GM18870 (cell line): ENCODE measurements at regions not wholly inside any gene's neighbourhood (a gene's known extent, or its start where the extent isn't known, plus 50 kb on each side); places are given as distances from the start of the nearest gene placed in this dataset.
"Not testable (repeated sequence)": the region's sequence is repeated elsewhere in the genome, so short reads cannot be mapped to it uniquely, and the experiment has no call there.

Experiments used
- ATAC-seq: cut with Tn5 transposase; IDR thresholded peaks from one replicate; pipeline ENCODE4 v1.9.1; 2021; ENCODE audit warnings: moderate library complexity; ENCODE audit not compliant: unreplicated experiment

DNA sequence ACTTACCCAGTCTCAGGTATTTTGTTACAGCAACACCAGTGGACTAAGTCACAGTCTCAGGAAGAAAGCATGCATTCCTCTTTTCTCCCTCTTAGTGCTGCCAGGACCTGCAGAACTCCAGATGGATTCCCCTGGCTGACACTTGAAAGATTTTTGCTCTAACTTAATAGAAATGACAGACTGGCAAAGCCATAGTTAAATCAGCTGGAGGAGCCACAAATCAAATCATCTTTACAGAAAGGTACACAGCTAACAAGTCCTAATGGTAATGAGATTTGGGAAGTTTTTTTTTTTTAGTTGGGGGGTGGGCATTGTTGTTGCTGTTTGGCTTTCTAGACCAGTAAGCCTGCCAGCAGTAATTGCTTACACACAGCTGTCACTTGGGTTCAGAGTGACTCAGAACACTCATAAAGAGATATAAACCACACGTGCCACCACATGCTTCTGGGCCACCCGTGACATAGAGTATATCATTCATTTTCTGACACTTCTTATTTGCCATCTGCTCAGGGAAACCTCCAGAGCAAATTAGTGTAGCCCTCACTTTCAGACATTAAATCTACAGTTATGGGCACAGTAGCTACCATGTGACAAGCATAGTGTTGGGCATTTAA lies 72.4 kb downstream of the FH start:
- no peak for ATAC-seq

DNA sequence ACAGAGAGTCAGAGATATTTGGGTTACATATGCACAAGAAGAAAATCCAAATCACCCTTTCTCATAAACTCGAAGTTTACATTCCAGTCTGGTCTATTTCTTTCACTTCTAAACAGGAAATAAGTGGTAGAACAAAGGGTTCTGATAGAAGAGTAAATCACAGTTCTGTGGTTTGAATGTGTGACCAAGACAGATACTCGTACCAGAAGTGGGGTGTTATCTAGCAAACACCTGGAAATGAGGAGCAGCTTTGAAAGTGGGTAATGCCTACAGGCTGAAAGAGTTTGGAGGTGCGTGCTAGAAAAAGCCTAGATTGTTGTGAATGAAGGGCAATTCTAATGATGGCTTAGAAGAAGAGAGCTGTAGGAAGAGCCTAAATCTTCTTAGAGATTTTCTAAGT lies 74.7 kb downstream of the FH start:
- no peak for ATAC-seq

DNA sequence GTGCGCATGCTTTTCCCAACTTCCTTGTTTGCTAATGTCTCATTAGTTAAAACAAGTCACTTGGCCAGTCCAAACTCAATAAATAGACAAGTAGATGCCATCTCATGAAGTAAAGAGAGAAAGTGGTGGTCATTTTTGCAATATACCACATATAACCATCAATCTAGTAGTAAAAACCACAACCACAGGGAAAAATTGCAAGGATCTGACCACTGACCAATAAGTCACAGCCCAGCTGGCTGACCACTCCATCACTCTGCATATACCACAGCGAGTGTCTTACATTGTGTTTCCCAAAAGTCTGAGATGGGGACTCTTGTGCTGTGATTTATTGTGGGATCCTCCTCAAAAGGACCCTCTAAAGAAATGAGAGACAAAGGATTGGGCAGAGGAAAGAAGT lies 76.0 kb downstream of the FH start:
- ATAC-seq = no peak

DNA sequence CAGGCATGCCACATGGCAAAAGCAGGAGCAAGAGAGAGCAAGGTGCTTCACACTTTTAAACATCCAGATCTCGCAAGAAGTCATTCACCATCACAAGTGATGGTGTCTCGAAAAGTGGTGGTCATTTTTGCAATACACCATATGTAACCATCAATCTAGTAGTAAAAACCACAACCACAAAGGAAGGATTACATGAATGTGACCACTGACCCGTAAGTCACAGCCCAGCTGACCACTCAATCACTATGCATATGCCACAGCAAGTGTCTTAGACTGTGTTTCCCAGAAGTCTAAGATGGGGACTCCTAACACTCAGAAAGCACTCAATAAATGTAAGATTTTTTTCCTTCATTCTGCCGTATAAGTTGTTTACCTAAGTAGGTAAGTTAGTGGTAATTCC lies 76.9 kb downstream of the FH start:
- no peak for ATAC-seq

DNA sequence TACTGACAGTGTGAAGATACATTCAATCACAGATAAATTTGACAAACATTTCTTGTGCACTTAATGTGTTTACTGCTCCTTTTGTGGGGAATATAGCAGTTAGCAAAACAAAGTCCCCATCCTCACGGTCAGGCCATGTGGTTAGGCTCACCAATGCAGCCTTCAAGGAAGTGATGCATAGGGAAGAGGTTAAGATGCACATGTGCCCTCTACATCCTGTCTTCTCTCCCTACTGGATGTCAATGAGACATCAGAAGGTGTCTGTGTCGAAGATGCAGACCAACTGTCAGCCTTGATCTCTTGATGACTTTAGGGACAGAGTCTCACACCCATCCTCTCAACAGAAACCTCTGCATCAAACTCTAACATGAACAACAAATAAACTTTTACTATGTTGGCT lies 78.7 kb downstream of the FH start:
- no peak for ATAC-seq

DNA sequence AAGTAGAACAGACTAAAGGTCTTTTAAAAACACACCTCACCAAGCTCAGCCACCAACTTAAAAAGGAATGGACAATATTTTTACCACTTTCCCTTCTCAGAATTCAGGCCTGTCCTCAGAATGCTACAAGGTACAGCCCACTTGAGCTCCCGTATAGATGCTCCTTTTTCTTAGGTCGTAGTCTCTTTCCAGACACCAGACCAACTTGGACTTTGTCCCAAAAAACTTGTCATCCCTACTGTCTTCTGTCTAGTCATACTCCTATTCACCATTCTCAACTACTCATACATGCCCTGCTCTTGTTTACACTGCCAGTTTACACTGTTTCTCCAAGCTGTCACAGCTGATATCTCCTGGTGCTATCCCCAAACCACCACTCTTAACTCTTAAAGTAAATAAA lies 80.9 kb downstream of the FH start:
- not testable (repeated sequence) for ATAC-seq

DNA sequence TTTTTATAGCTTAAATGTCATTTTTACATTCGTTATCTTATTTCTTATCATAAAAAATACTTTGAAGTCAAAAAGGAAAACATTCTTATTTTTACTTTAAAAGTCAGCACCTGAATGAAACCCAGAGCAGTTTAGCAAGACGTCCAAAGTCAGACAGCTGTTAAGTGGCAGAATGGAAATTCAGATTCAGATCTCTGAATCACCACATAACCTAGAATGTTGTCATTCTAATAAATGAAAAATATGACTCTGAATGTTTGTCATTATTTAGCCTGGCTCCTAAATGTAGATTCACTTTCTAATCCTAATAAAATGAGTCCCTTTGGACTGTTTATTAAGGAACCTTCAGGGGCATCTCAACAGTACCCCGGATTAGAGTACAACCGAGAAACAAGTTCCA lies 75.2 kb upstream of the RGS7 start:
- no peak for ATAC-seq

DNA sequence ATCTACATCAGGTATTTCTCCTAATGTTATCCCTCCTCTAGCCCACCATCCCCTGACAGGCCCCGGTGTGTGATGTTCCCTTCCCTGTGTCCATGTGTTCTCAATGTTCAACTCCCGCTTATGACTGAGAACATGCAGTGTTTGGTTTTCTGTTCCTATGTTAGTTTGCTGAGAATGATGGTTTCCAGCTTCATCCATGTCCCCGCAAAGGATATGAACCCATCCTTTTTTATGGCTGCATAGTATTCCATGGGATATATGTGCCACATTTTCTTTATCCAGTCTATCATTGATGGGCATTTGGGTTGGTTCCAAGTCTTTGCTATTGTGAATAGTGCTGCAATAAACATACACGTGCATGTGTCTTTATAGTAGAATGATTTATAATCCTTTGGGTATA lies 68.1 kb upstream of the RGS7 start:
- ATAC-seq = not testable (repeated sequence)

DNA sequence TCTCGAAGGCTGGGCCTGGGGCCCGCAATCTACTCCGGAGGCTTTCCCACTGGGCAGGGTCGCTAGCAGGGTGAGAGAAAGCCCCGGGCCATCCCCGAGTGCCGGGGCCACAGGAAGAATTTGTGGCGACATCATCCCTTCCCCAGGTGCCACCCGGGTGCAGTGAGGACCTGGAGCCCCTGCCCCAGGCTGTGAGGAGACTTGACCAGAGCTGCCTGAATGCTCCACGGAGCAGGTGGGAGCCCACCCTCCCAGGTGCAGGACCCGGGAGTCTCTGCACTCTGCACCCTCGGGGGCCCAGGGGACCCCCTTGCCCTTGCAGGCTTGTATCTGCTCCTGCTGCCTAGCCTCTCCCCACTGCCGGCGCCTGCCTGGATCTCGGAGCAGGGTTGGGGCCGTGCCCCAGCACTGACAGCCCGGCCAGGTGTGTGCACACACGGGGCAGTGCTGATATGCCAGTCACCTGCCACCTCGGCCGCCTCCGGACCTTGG lies 67.5 kb upstream of the RGS7 start:
- ATAC-seq = no peak

DNA sequence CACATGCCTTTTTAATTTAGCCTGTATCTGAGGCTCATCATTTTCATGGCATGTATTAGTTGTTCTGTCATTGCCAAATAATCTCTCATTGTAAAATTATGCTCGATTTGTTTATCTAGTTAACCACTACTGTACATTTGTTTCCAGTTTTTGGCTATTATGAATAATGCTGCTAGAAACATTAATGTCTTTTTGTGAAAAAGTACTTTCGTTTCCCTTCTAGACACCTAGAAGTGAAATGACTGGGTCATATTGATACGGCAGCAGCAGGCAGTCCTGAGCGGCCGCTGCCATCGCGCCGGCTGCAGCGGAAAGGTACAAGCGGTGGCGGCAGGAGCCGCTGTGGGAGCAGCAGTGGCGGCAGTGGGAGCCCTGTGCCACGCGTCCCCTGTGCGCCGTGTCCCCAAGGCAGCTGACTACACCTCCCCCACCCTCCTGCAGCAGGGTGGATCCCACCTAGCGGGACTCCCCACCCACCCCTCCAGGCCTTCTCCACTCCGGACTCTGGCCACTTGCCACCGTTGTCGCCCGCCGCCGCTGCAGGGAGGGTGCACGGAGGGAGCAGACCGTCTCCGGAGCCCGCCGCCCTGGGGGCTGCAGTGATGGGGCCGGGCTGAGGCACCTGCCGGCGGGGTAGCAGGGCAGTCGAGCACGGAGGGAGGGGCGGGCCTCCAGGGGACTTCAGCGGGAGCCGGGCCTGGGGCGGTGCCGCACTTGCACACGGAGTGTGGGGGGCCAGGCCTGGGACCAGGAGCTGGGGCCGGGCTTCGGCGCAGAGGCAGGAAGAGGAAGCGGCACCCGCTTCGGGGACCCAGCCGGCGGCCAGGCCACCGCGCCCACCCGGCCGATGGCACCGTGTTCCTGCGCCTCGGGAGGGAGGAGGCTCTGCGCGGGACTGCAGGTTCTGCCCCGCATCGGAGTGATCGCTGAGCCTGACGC lies 66.8 kb upstream of the RGS7 start:
- peak; percentile 91 for ATAC-seq

DNA sequence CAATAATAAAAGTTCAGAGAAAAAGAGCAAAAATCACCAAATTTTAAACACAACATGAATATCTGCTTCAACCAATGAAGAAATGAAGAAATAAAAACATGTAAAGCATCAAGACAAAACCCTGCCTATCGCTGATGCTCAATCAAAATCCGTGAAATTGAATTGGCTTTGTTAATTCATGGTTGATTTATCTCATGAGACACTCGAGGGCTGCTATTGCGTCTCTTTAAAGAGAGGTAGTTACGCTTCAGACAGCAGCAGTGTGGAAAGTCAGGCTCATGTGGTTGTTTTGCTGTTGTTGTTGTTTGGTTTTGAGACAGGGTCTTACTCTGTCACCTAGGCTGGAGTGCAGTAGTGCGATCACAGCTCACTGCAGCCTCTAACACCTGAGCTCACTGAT lies 65.5 kb upstream of the RGS7 start:
- ATAC-seq = no peak

DNA sequence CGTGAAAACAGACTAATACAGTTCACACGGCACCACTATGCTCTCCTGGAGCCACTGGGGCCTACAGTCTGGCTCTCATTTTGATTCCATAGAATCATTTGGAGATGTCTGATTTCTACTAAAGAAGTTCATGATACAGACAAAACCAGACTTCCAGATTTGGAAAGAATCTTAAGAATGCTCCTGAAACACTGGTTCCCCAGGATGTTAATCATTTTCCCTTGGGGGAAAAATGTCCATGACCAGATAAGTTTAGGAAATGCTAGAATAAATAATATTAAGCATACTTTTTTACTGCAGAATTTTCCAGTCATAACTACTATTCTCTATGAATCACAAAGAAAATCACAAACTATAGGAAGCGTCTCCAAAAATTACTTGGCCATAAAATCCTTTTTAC lies 63.0 kb upstream of the RGS7 start:
- no peak for ATAC-seq

DNA sequence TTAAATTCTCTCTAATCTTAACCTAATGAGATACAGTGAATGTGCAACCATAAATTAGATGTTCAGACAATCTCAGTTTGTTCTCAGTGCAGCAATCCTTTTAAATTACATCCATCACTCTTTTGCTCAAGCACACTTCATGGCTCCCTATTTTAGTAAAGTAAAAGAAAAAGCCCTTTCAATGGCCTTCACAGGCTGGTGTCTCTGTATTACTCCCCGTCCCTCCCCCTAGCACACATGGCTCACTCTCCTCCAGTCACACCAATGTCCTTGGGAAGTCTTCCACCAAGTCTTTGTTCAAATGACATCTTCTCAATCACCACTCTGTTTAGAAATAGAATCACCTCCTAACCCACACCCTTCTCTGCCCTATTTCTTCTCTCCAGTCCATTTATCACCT lies 60.3 kb upstream of the RGS7 start:
- ATAC-seq = no peak

DNA sequence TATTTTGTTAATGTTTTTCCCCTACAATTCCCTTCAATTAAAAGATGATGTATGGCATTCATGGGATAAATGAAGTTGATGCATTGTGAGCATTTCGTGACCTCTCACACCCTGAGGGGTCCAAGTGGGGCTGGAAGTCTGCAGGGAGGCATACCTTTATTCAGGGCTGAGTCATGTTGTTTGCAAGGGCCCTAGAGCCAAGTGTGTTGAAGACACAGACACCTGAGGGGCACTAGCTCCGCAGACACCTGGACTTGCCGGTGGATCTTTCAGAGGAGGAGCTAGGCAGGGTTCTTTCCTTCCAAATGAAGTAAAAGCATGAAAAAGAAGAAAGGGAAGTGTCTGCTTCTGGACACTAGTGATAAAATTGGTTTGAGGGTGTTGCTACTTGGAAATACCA lies 57.0 kb upstream of the RGS7 start:
- ATAC-seq = no peak

DNA sequence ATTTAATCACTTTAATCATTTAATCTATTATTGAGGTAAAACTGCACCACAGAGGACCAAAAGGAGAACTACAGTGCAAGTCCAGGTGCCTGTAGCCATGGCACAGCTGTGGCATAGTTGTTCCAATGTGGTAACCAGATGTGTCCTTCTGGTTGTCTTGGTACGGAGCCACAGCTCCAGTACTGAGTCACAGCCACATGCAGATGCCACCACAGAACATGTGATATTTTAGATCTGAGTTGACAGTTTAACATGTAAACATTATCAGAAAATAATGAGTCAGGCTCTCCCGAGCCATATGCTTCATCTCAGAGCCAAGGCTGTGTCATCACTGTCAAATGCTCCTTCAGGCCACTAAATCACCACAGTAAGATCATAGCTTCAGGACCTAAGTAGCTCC lies 56.4 kb upstream of the RGS7 start:
- ATAC-seq = peak; percentile 79

DNA sequence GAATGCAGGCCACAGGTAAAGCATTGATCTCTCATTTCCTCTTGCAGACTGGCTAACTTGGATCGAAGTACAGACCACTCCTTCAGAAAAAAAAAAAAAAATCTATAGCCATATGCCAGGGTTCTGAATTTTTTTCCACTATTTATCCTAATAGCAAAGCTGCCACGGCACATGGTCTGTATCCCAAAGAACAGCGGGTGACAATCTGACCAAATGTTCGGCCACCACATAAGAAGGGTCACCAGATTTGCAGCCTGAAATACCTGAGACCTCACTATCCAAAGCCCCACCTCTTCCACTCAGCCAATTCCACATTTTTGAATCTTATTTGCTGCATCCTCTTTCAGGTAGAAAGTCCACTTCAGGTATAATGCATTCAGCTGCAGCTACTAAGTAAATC lies 55.6 kb upstream of the RGS7 start:
- no peak for ATAC-seq

DNA sequence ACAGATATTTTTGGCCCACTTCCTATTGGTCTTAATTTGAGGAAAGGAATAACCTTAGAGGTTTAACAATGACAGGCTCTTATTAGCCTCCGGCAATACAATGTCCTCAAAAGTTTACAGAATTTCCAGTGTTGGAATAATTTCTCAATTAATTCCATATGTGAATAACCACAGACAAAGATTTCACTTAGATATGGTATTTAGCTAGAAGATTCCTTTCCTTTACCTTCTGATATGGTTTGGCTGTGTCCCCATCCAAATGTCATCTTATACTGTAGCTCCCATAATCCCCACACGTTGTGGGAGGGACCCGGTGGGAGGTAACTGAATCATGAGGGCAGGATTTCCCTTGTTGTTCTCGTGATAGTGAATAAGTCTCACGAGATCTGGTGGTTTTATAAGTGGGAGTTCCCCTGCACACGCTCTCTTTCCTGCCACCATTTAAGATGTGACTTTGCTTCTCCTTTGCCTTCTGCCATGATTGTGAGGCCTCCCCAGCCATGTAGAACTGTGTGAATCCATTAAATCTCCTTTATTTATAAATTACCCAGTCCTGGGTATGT lies 54.9 kb upstream of the RGS7 start:
- no peak for ATAC-seq

DNA sequence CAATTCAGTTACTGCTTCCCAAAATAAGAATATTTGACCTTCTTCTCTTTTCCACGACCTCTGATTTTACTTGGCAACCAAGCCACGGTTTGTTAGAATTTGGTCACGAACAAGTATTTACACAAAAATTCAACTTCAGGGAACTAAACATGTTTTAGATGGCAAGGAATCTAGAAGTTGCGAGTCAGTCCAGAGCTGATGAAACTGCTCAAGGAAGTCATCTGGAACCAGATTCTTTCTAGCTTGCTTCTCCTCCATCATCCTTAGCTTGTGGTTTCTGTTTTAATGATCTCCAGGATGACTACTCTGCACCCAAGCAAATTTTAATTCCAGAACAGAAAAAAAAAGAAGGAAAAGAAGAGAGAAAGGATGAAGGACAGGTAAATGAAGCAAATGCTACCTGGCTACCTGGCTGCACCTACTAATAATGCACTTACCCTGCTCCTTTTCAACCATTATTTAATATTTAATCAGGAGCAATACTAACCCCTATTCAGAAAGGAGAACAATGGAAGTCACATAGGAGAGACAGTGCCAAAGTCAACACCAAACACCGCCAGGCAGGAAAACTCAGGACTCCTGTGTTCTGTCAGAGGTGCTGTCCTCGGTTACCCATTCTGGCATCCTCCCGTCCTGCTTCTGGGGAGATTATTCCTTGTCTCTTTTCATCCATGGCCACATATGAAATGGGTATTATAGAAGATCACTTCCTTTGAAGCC lies 54.2 kb upstream of the RGS7 start:
- no peak for ATAC-seq

DNA sequence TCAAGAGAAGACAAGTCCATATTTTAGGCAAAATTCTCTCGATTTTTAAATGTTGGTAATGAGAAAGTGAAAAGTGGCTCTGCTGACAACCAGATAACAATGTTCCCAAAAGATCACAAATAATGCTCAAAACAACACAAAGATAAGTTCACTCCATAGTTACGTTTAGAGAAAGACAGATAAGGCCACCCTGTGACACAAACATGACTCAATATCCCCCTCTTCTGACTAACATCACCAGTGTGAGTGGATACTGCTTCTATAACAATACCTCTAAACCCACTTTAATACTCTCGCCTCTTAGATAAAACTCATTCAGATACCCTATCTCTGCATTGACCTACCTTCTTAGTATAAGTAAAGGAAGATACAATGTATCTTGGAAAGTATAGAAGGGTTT lies 51.2 kb upstream of the RGS7 start:
- no peak for ATAC-seq
